H1 (cell line): ENCODE measurements at regions not wholly inside any gene's neighbourhood (a gene's known extent, or its start where the extent isn't known, plus 50 kb on each side); places are given as distances from the start of the nearest gene placed in this dataset.

Source experiments
- CTCF ChIA-PET: fragments of 300-600 bp; sonication (Branson Sonifier 250); formaldehyde crosslinking; loops from one replicate; lab custom pipeline; 2021; ENCODE audit not compliant: partially characterized antibody; lab: Charles Lee
- POLR2A ChIA-PET: fragments of 300-600 bp; sonication (Branson Sonifier 250); formaldehyde crosslinking; loops from one replicate; lab custom pipeline; 2021; ENCODE audit warnings: inconsistent platforms; ENCODE audit not compliant: partially characterized antibody; lab: Charles Lee
- DNase-seq, 2 experiments: peaks; one replicate each; pipeline versions ENCODE4 v3.0.0 to v3.0.0-alpha.2; 2010 to 2022; ENCODE audit warnings: low spot score in 2 of 2, low read depth in 1 of 2, mixed read lengths in 1 of 2
- FAIRE-seq: peaks from 2 replicates; lab custom pipeline; 2011; peaks lifted over from hg19 to GRCh38; lab: Jason Lieb, UNC
- H2AFZ ChIP-seq: 2 replicates; pipeline ENCODE4 v1.8.1; 2012; ENCODE audit warnings: low read length, inconsistent platforms
- H2AK5ac ChIP-seq: 2 replicates; pipeline ENCODE4 v1.6.1; 2013; ENCODE audit warnings: low read depth, low read length
- H2BK120ac ChIP-seq: replicated peaks from 2 replicates; pipeline ENCODE3; 2013; ENCODE audit warnings: low read depth, low read length, inconsistent platforms
- H2BK12ac ChIP-seq: 2 replicates; pipeline ENCODE4 v1.6.1; 2013; ENCODE audit warnings: low read depth, low read length
- H2BK15ac ChIP-seq: 2 replicates; pipeline ENCODE4 v1.6.1; 2013; ENCODE audit warnings: low read length
- H2BK20ac ChIP-seq: 2 replicates; pipeline ENCODE4 v1.6.1; 2013; ENCODE audit warnings: low read length
- H2BK5ac ChIP-seq: 2 replicates; pipeline ENCODE4 v1.6.1; 2013; ENCODE audit warnings: low read depth, low read length
- H3K14ac ChIP-seq: 2 replicates; pipeline ENCODE4 v1.6.1; 2013; ENCODE audit warnings: inconsistent platforms; ENCODE audit not compliant: insufficient read length
- H3K18ac ChIP-seq: 2 replicates; pipeline ENCODE4 v1.6.1; 2013; ENCODE audit warnings: low read length; ENCODE audit errors: extremely low read depth
- H3K23ac ChIP-seq: 2 replicates; pipeline ENCODE4 v1.6.1; 2013; ENCODE audit warnings: inconsistent platforms; ENCODE audit not compliant: insufficient read length
- H3K23me2 ChIP-seq: 2 replicates; pipeline ENCODE4 v1.6.1; 2013; ENCODE audit warnings: low read depth, low read length
- H3K27ac ChIP-seq: 2 replicates; pipeline ENCODE4 v1.6.1; 2011; ENCODE audit warnings: low read depth, low read length, inconsistent platforms
- H3K27me3 ChIP-seq, 4 experiments: replicated peaks in 1 of 4; 1 replicate in 1 of 4; 2 replicates in 3 of 4; pipeline versions ENCODE4 v1.6.1 to v1.8.1; 2011 to 2013; ENCODE audit warnings: low read length in 3 of 4, mild to moderate bottlenecking in 3 of 4, inconsistent platforms in 2 of 4, mixed read lengths in 2 of 4, moderate library complexity in 1 of 4; ENCODE audit not compliant: control insufficient read depth in 3 of 4, insufficient read depth in 3 of 4; ENCODE audit errors: extremely low read depth in 1 of 4
- H3K36me3 ChIP-seq, 4 experiments: 2 replicates each; pipeline versions ENCODE4 v1.6.1 to v1.8.1; 2011 to 2013; ENCODE audit warnings: mild to moderate bottlenecking in 4 of 4, low read length in 3 of 4, moderate library complexity in 2 of 4, control low read depth in 1 of 4, inconsistent platforms in 1 of 4; ENCODE audit not compliant: insufficient read depth in 4 of 4, control insufficient read depth in 2 of 4
- H3K4ac ChIP-seq: replicated peaks from 2 replicates; pipeline ENCODE3; 2013; ENCODE audit warnings: low read length, low read depth, mixed read lengths, inconsistent platforms; ENCODE audit not compliant: insufficient read length
- H3K4me1 ChIP-seq, 4 experiments: replicated peaks in 1 of 4; 1 replicate in 1 of 4; 2 replicates in 3 of 4; pipeline versions ENCODE4 v1.6.1 to v1.8.1; 2011 to 2013; ENCODE audit warnings: low read length in 3 of 4, inconsistent platforms in 2 of 4, mixed read lengths in 1 of 4; ENCODE audit not compliant: insufficient read depth in 4 of 4, control insufficient read depth in 3 of 4
- H3K4me2 ChIP-seq, 2 experiments: 2 replicates each; pipeline versions ENCODE4 v1.6.1 to v1.8.1; 2011 to 2013; ENCODE audit warnings: low read depth in 2 of 2, low read length in 2 of 2, control low read depth in 1 of 2, inconsistent platforms in 1 of 2, mild to moderate bottlenecking in 1 of 2; ENCODE audit not compliant: insufficient read depth in 1 of 2
- H3K4me3 ChIP-seq, 4 experiments: fragments of 200-600, 300-600 bp in 1 of 4; sonication (generic), shearing (Covaris generic), sonication (Bioruptor Twin) in 1 of 4; 2 replicates each; pipeline versions ENCODE4 v1.5.1 to v1.8.1; 2011 to 2016; ENCODE audit warnings: low read length in 4 of 4, low read depth in 3 of 4, control low read depth in 2 of 4, inconsistent platforms in 2 of 4, mild to moderate bottlenecking in 2 of 4, mixed read lengths in 1 of 4, moderate library complexity in 1 of 4; ENCODE audit not compliant: insufficient read depth in 2 of 4; ENCODE audit errors: extremely low read depth in 1 of 4
- H3K56ac ChIP-seq: replicated peaks from 2 replicates; pipeline ENCODE3; 2013; ENCODE audit warnings: low read depth, mild to moderate bottlenecking, mixed read lengths, low read length, inconsistent platforms; ENCODE audit not compliant: insufficient read length
- H3K79me1 ChIP-seq: 2 replicates; pipeline ENCODE4 v1.6.1; 2013; ENCODE audit warnings: low read depth, low read length, control low read depth
- H3K79me2 ChIP-seq, 2 experiments: 2 replicates each; pipeline versions ENCODE4 v1.6.1 to v1.8.1; 2012 to 2013; ENCODE audit warnings: low read length in 2 of 2, mild to moderate bottlenecking in 2 of 2, inconsistent platforms in 1 of 2; ENCODE audit not compliant: insufficient read depth in 2 of 2, control insufficient read depth in 1 of 2
- H3K9ac ChIP-seq, 4 experiments: replicated peaks in 1 of 4; 1 replicate in 1 of 4; 2 replicates in 3 of 4; pipeline versions ENCODE4 v1.6.1 to v1.8.1; 2011 to 2013; ENCODE audit warnings: low read depth in 3 of 4, low read length in 3 of 4, control low read depth in 2 of 4, mild to moderate bottlenecking in 2 of 4, moderate library complexity in 2 of 4, inconsistent platforms in 1 of 4; ENCODE audit errors: extremely low read depth in 1 of 4
- H3K9me3 ChIP-seq, 2 experiments: 2 replicates each; pipeline versions ENCODE4 v1.6.1 to v1.8.1; 2012 to 2013; ENCODE audit warnings: mild to moderate bottlenecking in 2 of 2, moderate library complexity in 2 of 2, control low read depth in 1 of 2, inconsistent platforms in 1 of 2, low read depth in 1 of 2, low read length in 1 of 2, mixed read lengths in 1 of 2; ENCODE audit not compliant: insufficient read depth in 2 of 2
- H4K20me1 ChIP-seq, 2 experiments: replicated peaks in 1 of 2; 2 replicates each; pipeline versions ENCODE3 to v1.8.1; 2011 to 2013; ENCODE audit warnings: inconsistent platforms in 2 of 2, low read length in 2 of 2, mild to moderate bottlenecking in 1 of 2; ENCODE audit not compliant: insufficient read depth in 2 of 2, control insufficient read depth in 1 of 2
- H4K5ac ChIP-seq: 2 replicates; pipeline ENCODE4 v1.6.1; 2013; ENCODE audit warnings: low read length, low read depth, mixed read lengths, inconsistent platforms; ENCODE audit not compliant: insufficient read length
- H4K8ac ChIP-seq: 2 replicates; pipeline ENCODE4 v1.8.0; 2013; ENCODE audit warnings: mild to moderate bottlenecking, moderate library complexity, low read length, inconsistent platforms; ENCODE audit not compliant: insufficient read depth; ENCODE audit errors: extremely low read depth
- H4K91ac ChIP-seq: replicated peaks from 2 replicates; pipeline ENCODE3; 2013; ENCODE audit warnings: low read length, mixed read lengths, inconsistent platforms; ENCODE audit not compliant: insufficient read length
- ATF3 ChIP-seq: IDR thresholded peaks from 2 replicates; pipeline ENCODE4 v1.6.1; 2011; ENCODE audit warnings: low read depth, mild to moderate bottlenecking, low read length; ENCODE audit not compliant: insufficient read depth
- CEBPB ChIP-seq: IDR thresholded peaks from 2 replicates; pipeline ENCODE4 v1.6.1; 2012; ENCODE audit warnings: low read depth, low read length
- CTBP2 ChIP-seq: IDR thresholded peaks from 2 replicates; pipeline ENCODE4 v1.7.0; 2011; ENCODE audit warnings: borderline replicate concordance, mild to moderate bottlenecking, moderate library complexity, mixed read lengths, low read length; ENCODE audit not compliant: insufficient read depth, insufficient read length
- EP300 ChIP-seq, 2 experiments: IDR thresholded peaks; 1 replicate in 1 of 2; 2 replicates in 1 of 2; pipeline ENCODE4 v1.6.1; 2011 to 2012; ENCODE audit warnings: low read depth in 2 of 2, low read length in 2 of 2, mild to moderate bottlenecking in 2 of 2, borderline replicate concordance in 1 of 2, inconsistent platforms in 1 of 2, moderate library complexity in 1 of 2
- GABPA ChIP-seq: IDR thresholded peaks from 2 replicates; pipeline ENCODE4 v1.6.1; 2011; ENCODE audit warnings: mild to moderate bottlenecking, low read length, moderate library complexity, borderline replicate concordance; ENCODE audit not compliant: insufficient read depth
- JUND ChIP-seq: IDR thresholded peaks from 2 replicates; pipeline ENCODE4 v1.6.1; 2011; ENCODE audit warnings: mild to moderate bottlenecking, improper control_type of control experiment, low read length
- KDM1A ChIP-seq: fragments of 200-600, 300-600 bp; sonication (generic); IDR thresholded peaks from 2 replicates; pipeline ENCODE4 v1.7.1; 2016; ENCODE audit warnings: mild to moderate bottlenecking, low read length, borderline replicate concordance
- POLR2A ChIP-seq, 2 experiments: IDR thresholded peaks; 1 replicate in 1 of 2; 2 replicates in 1 of 2; pipeline ENCODE4 v1.6.1; 2011; ENCODE audit warnings: low read depth in 2 of 2, low read length in 2 of 2, mild to moderate bottlenecking in 2 of 2; ENCODE audit errors: control extremely low read depth in 1 of 2
- RBBP5 ChIP-seq: IDR thresholded peaks from 2 replicates; pipeline ENCODE4 v1.7.1; 2012; ENCODE audit warnings: low read depth, mild to moderate bottlenecking, inconsistent platforms, low read length, moderate library complexity, borderline replicate concordance
- SP4 ChIP-seq: IDR thresholded peaks from 2 replicates; pipeline ENCODE4 v1.6.1; 2012; ENCODE audit warnings: low read length, inconsistent platforms
- SRF ChIP-seq: IDR thresholded peaks from 2 replicates; pipeline ENCODE4 v1.6.1; 2011; ENCODE audit warnings: mild to moderate bottlenecking, low read depth, low read length, moderate library complexity
- TAF1 ChIP-seq: IDR thresholded peaks from 2 replicates; pipeline ENCODE4 v1.6.1; 2011; ENCODE audit warnings: mild to moderate bottlenecking, low read depth, low read length
- TAF7 ChIP-seq: optimal IDR thresholded peaks from 2 replicates; pipeline ENCODE3; 2011; ENCODE audit warnings: low read depth, mild to moderate bottlenecking, inconsistent platforms, low read length, moderate library complexity, borderline replicate concordance
- TEAD4 ChIP-seq: IDR thresholded peaks from 2 replicates; pipeline ENCODE4 v1.6.1; 2012; ENCODE audit warnings: low read depth, low read length, inconsistent platforms, mixed read lengths
- USF2 ChIP-seq: IDR thresholded peaks from 2 replicates; pipeline ENCODE4 v1.6.1; 2011; ENCODE audit warnings: low read length, improper control_type of control experiment

- H2AFZ ChIP-seq, result no peak overlapping the region
- no peaks in the 10 kb centered on the region for H3K79me2 ChIP-seq
- H3K23ac ChIP-seq, result no peak overlapping the region
- H2BK12ac ChIP-seq, result no peak overlapping the region
- DNase-seq (no peak), FAIRE-seq (no peak)
- no peak overlapping the region for H4K91ac ChIP-seq
- H4K5ac ChIP-seq, result no peak overlapping the region
- no peaks in the 10 kb centered on the region for H3K27me3 ChIP-seq
- no peaks in the 10 kb centered on the region for H3K36me3 ChIP-seq
- H3K23me2 ChIP-seq, result no peaks in the 10 kb centered on the region
- no peak overlapping the region for H3K56ac ChIP-seq
- H3K18ac ChIP-seq, result no peak overlapping the region
- no peak overlapping the region for H2BK5ac ChIP-seq
- H3K79me1 ChIP-seq, result no peaks in the 10 kb centered on the region
- no peak overlapping the region for H3K9ac ChIP-seq
- no peaks in the 10 kb centered on the region for H4K20me1 ChIP-seq
- H3K4ac ChIP-seq, result no peak overlapping the region
- H2AK5ac ChIP-seq, result no peak overlapping the region
- ChIA-PET CTCF (interaction anchor here (0.8 to 1.3 kb wide), 3 partner anchors 16 to 88 kb away, joined by 3 to 4 read pairs (median 3); no protein-coding TSS in a partner anchor), POLR2A (no interaction called here)
- H3K27ac ChIP-seq, result no peak overlapping the region
- no peak overlapping the region for H2BK20ac ChIP-seq
- H4K8ac ChIP-seq, result no peak overlapping the region
- no peak overlapping the region for H3K14ac ChIP-seq
- no peak overlapping the region for H3K4me3 ChIP-seq
- H2BK15ac ChIP-seq, result no peak overlapping the region
- peaks cover 0 to 7% of the 10 kb centered on the region in 2 experiments; a peak in 2 of 4 replicates for H3K9me3 ChIP-seq
- no peaks in the 10 kb centered on the region for H3K4me1 ChIP-seq
- no peak overlapping the region for H2BK120ac ChIP-seq
- no peak overlapping the region for H3K4me2 ChIP-seq
- no peak for TF ChIP-seq EP300 (IDR thresholded peaks at IDR 0.05; ENCODE audit: borderline replicate concordance in 1 of 2, low read depth in 2 of 2, low read length in 2 of 2)
- no peak for TF ChIP-seq POLR2A (IDR thresholded peaks at IDR 0.05; ENCODE audit: control extremely low read depth in 1 of 2, low read depth in 2 of 2, low read length in 2 of 2)
- no peak for TF ChIP-seq RBBP5
- no peak for TF ChIP-seq GABPA
- TF ChIP-seq TAF1, result no peak
- TF ChIP-seq CTBP2, result no peak
- TF ChIP-seq KDM1A, result no peak
- no peak for TF ChIP-seq JUND
- TF ChIP-seq CEBPB, result no peak
- no peak for TF ChIP-seq USF2
- TF ChIP-seq SP4, result no peak
- TF ChIP-seq SRF, result no peak
- no peak for TF ChIP-seq TAF7
- no peak for TF ChIP-seq TEAD4
- TF ChIP-seq ATF3, result no peak
Observed at GRCh38 chr6:112591329-112591728, 244.2 kb downstream of the RFPL4B start.
